IMR-90 (cell line): ENCODE measurements at regions not wholly inside any gene's neighbourhood (a gene's known extent, or its start where the extent isn't known, plus 50 kb on each side); places are given as distances from the start of the nearest gene placed in this dataset.

Experiments
- ATAC-seq: fragments of 200-7000 bp; cut with Tn5 transposase; 2 replicates; pipeline ENCODE4 v1.9.1; 2020; ENCODE audit warnings: low read depth, mild to moderate bottlenecking, moderate library complexity
- BruUV-seq: library from RNA; stranded (reverse); fragments of 400-500 nt; replicated peaks from 2 replicates; lab custom pipeline; 2021; lab: Mats Ljungman, UMichigan
- CTCF ChIA-PET: fragments of 300-600 bp; formaldehyde crosslinking; extraction: SDS; loops from one replicate; lab custom pipeline; 2021; ENCODE audit warnings: antibody characterized with exemption; lab: Yijun Ruan, JAX
- POLR2A ChIA-PET: fragments of 300-600 bp; sonication (Branson Sonifier 250); formaldehyde crosslinking; loops from one replicate; lab custom pipeline; 2022; ENCODE audit warnings: antibody characterized with exemption; ENCODE audit not compliant: unreplicated experiment; lab: Charles Lee
- DNase-seq: peaks from one replicate; pipeline ENCODE4 v3.0.0; 2013
- H2AFZ ChIP-seq: replicated peaks from 2 replicates; pipeline ENCODE3; 2013; ENCODE audit warnings: low read length, mild to moderate bottlenecking; ENCODE audit not compliant: poor library complexity
- H2AK5ac ChIP-seq: 2 replicates; pipeline ENCODE4 v1.6.1; 2013; ENCODE audit warnings: low read depth, low read length, inconsistent platforms
- H2AK9ac ChIP-seq: replicated peaks from 2 replicates; pipeline ENCODE3; 2013; ENCODE audit warnings: mild to moderate bottlenecking, low read depth, low read length, moderate library complexity; ENCODE audit not compliant: poor library complexity
- H2BK120ac ChIP-seq: 2 replicates; pipeline ENCODE4 v1.6.1; 2013; ENCODE audit warnings: low read depth, low read length, inconsistent platforms
- H2BK15ac ChIP-seq: 3 replicates; pipeline ENCODE4 v1.6.1; 2013; ENCODE audit warnings: low read depth, low read length, inconsistent platforms
- H2BK20ac ChIP-seq: 2 replicates; pipeline ENCODE4 v1.6.1; 2013; ENCODE audit warnings: low read depth, mild to moderate bottlenecking, inconsistent platforms, low read length, moderate library complexity
- H2BK5ac ChIP-seq: 2 replicates; pipeline ENCODE4 v1.6.1; 2013; ENCODE audit warnings: mild to moderate bottlenecking, low read depth, low read length, inconsistent platforms; ENCODE audit not compliant: poor library complexity, severe bottlenecking
- H3K14ac ChIP-seq: replicated peaks from 2 replicates; pipeline ENCODE4 v1.6.1; 2013; ENCODE audit warnings: low read depth, low read length, inconsistent platforms
- H3K18ac ChIP-seq: 2 replicates; pipeline ENCODE4 v1.6.1; 2013; ENCODE audit warnings: low read depth, low read length, control low read depth
- H3K23ac ChIP-seq: 2 replicates; pipeline ENCODE4 v1.6.1; 2013; ENCODE audit warnings: low read depth, low read length, inconsistent platforms
- H3K27ac ChIP-seq: 2 replicates; pipeline ENCODE4 v1.5.1; 2013; ENCODE audit warnings: mild to moderate bottlenecking, control low read depth, low read length; ENCODE audit not compliant: insufficient read depth
- H3K27me3 ChIP-seq: 2 replicates; pipeline ENCODE4 v1.6.1; 2013; ENCODE audit warnings: low read length; ENCODE audit not compliant: control insufficient read depth, insufficient read depth
- H3K36me3 ChIP-seq: 2 replicates; pipeline ENCODE4 v1.6.1; 2013; ENCODE audit warnings: low read length, mixed read lengths; ENCODE audit not compliant: control insufficient read depth, insufficient read depth
- H3K4ac ChIP-seq: 2 replicates; pipeline ENCODE4 v1.6.1; 2013; ENCODE audit warnings: low read depth, low read length, inconsistent platforms
- H3K4me1 ChIP-seq: 2 replicates; pipeline ENCODE4 v1.6.1; 2013; ENCODE audit warnings: low read length, mixed read lengths; ENCODE audit not compliant: control insufficient read depth, insufficient read depth
- H3K4me2 ChIP-seq: 2 replicates; pipeline ENCODE4 v1.6.1; 2013; ENCODE audit warnings: low read depth, mild to moderate bottlenecking, control low read depth, low read length, moderate library complexity
- H3K4me3 ChIP-seq: 2 replicates; pipeline ENCODE4 v1.5.1; 2013; ENCODE audit warnings: low read depth, mild to moderate bottlenecking, control low read depth, low read length, moderate library complexity; ENCODE audit not compliant: insufficient read depth
- H3K56ac ChIP-seq: 2 replicates; pipeline ENCODE4 v1.6.1; 2013; ENCODE audit warnings: low read length, inconsistent platforms; ENCODE audit not compliant: insufficient read depth; ENCODE audit errors: extremely low read depth
- H3K79me1 ChIP-seq, 2 experiments: 2 replicates each; pipeline ENCODE4 v1.6.1; 2013; ENCODE audit warnings: low read length in 2 of 2, inconsistent platforms in 1 of 2, low read depth in 1 of 2
- H3K9ac ChIP-seq: 2 replicates; pipeline ENCODE4 v1.6.1; 2013; ENCODE audit warnings: low read depth, low read length, control low read depth
- H3K9me1 ChIP-seq: 2 replicates; pipeline ENCODE4 v1.6.1; 2013; ENCODE audit warnings: low read length, inconsistent platforms; ENCODE audit not compliant: insufficient read depth
- H3K9me3 ChIP-seq: 2 replicates; pipeline ENCODE4 v1.6.1; 2013; ENCODE audit warnings: low read length; ENCODE audit not compliant: control insufficient read depth, insufficient read depth
- H4K20me1 ChIP-seq: 2 replicates; pipeline ENCODE4 v1.6.1; 2013; ENCODE audit warnings: low read length, inconsistent platforms; ENCODE audit not compliant: insufficient read depth
- H4K5ac ChIP-seq: 2 replicates; pipeline ENCODE4 v1.6.1; 2013; ENCODE audit warnings: mild to moderate bottlenecking, low read depth, low read length, control low read depth
- H4K8ac ChIP-seq, 2 experiments: 2 replicates each; pipeline ENCODE4 v1.6.1; 2013; ENCODE audit warnings: low read depth in 2 of 2, low read length in 2 of 2, control low read depth in 1 of 2, inconsistent platforms in 1 of 2
- H4K91ac ChIP-seq: 2 replicates; pipeline ENCODE4 v1.6.1; 2013; ENCODE audit warnings: low read depth, low read length, inconsistent platforms; ENCODE audit not compliant: insufficient read depth
- BHLHE40 ChIP-seq: fragments of 150-350 bp; IDR thresholded peaks from 2 replicates; pipeline ENCODE4 v1.6.1; 2016; ENCODE audit warnings: mild to moderate bottlenecking, low read depth, low read length
- CEBPB ChIP-seq: IDR thresholded peaks from 2 replicates; pipeline ENCODE4 v1.6.1; 2012; ENCODE audit warnings: low read depth, low read length, improper control_type of control experiment
- CHD1 ChIP-seq: IDR thresholded peaks from 2 replicates; pipeline ENCODE4 v1.6.1; 2012; ENCODE audit warnings: low read depth, low read length, improper control_type of control experiment
- CTCF ChIP-seq: conservative IDR thresholded peaks from 2 replicates; pipeline ENCODE4 v1.5.1; 2012; ENCODE audit warnings: mild to moderate bottlenecking, low read depth, low read length, improper control_type of control experiment
- FOS ChIP-seq: fragments of 150-350 bp; IDR thresholded peaks from 2 replicates; pipeline ENCODE4 v1.6.1; 2016; ENCODE audit warnings: low read depth, low read length
- MAFK ChIP-seq: IDR thresholded peaks from 2 replicates; pipeline ENCODE4 v1.6.1; 2012; ENCODE audit warnings: low read depth, low read length, improper control_type of control experiment
- MAZ ChIP-seq: IDR thresholded peaks from 2 replicates; pipeline ENCODE4 v1.6.1; 2012; ENCODE audit warnings: low read depth, mild to moderate bottlenecking, low read length, improper control_type of control experiment, moderate library complexity, borderline replicate concordance
- NFE2L2 ChIP-seq: fragments of 150-350 bp; IDR thresholded peaks from 2 replicates; pipeline ENCODE4 v1.6.1; 2016; ENCODE audit warnings: low read depth, mild to moderate bottlenecking, low read length
- POLR2A ChIP-seq: IDR thresholded peaks from 2 replicates; pipeline ENCODE4 v1.6.1; 2012; ENCODE audit warnings: mild to moderate bottlenecking, low read depth, low read length
- RCOR1 ChIP-seq: IDR thresholded peaks from 2 replicates; pipeline ENCODE4 v1.6.1; 2012; ENCODE audit warnings: mild to moderate bottlenecking, low read length, improper control_type of control experiment; ENCODE audit not compliant: insufficient replicate concordance
- RFX5 ChIP-seq: IDR thresholded peaks from 2 replicates; pipeline ENCODE4 v1.8.0; 2012; ENCODE audit warnings: low read depth, mild to moderate bottlenecking, low read length, moderate library complexity
- SMC3 ChIP-seq: fragments of 150-350 bp; IDR thresholded peaks from 2 replicates; pipeline ENCODE4 v1.6.1; 2016; ENCODE audit warnings: low read depth, mild to moderate bottlenecking, antibody characterized with exemption, low read length, moderate library complexity
- USF2 ChIP-seq: fragments of 150-350 bp; IDR thresholded peaks from 2 replicates; pipeline ENCODE4 v1.6.1; 2017; ENCODE audit warnings: mild to moderate bottlenecking, antibody characterized with exemption, low read length, low read depth
- WGBS, 2 experiments: methylation state at CpG; one replicate each; pipeline versions ENCODE4 v1.1.5 to v1.1.7; 2013; ENCODE audit warnings: missing lambda C conversion rate in 2 of 2; ENCODE audit not compliant: insufficient read length in 1 of 2; ENCODE audit errors: extremely low coverage in 2 of 2; 5-methylcytosine and 5-hydroxymethylcytosine counted together
- dilution Hi-C: fragments of 300-500 bp; cut with HindIII; formaldehyde crosslinking; loops from one replicate; pipeline ENCODE4 v1.14.3; 2018; ENCODE audit warnings: low sequenced_read_pairs; ENCODE audit not compliant: unreplicated experiment
- in situ Hi-C: fragments of 300-500 bp; cut with MboI; formaldehyde crosslinking; loops from 3 replicates; pipeline ENCODE4 v1.14.3; 2019; ENCODE audit warnings: low sequenced_read_pairs, inconsistent platforms, mixed read lengths
- intact Hi-C: fragments of 100-400 bp; cut with micrococcal nuclease; formaldehyde crosslinking; loops from 2 replicates; pipeline ENCODE4 v1.10.0; 2022

- in situ Hi-C loops (no loop called here), intact Hi-C loops (no loop called here)
- POLR2A ChIA-PET: no interaction called here
Measured at GRCh38 chr10:37434091-37434490, 308.7 kb downstream of the ANKRD30A start.

More at GRCh38 chr10:37434091-37434490, 308.7 kb downstream of the ANKRD30A start:
- Histone ChIP-seq H3K4ac (no peak overlapping the region), H3K79me1 (no peaks in the 10 kb centered on the region), H4K5ac (no peak overlapping the region), H2AK9ac (no peak overlapping the region), H4K20me1 (no peaks in the 10 kb centered on the region), H3K9me1 (no peaks in the 10 kb centered on the region), H3K4me2 (no peak overlapping the region), H2BK5ac (no peak overlapping the region), H4K8ac (no peak overlapping the region), H2AK5ac (no peak overlapping the region), H3K9me3 (no peaks in the 10 kb centered on the region; the same call in none of the 2 replicates), H3K27ac (no peak overlapping the region), H3K14ac (no peak overlapping the region), H3K4me3 (no peak overlapping the region), H3K27me3 (no peaks in the 10 kb centered on the region), H2BK120ac (no peak overlapping the region), H3K23ac (no peak overlapping the region), H3K56ac (no peak overlapping the region), H2BK15ac (no peak overlapping the region), H3K9ac (no peak overlapping the region), H2BK20ac (no peak overlapping the region), H3K18ac (no peak overlapping the region), H2AFZ (no peak overlapping the region), H4K91ac (no peak overlapping the region), H3K36me3 (no peaks in the 10 kb centered on the region), H3K4me1 (no peaks in the 10 kb centered on the region)
- DNase-seq: no peak
- TF ChIP-seq BHLHE40 (no peak), CTCF (no peak), MAFK (no peak), MAZ (no peak), CEBPB (no peak), FOS (no peak), SMC3 (no peak), NFE2L2 (no peak), POLR2A (no peak), USF2 (no peak), RCOR1 (no peak), CHD1 (no peak), RFX5 (no peak)
- dilution Hi-C loops: no loop called here
- CTCF ChIA-PET: no interaction called here
- no peak for ATAC-seq
- no TSS peak for BruUV-seq
- no CpG with 5 or more reads among the region's 2 CpGs for WGBS, 2 experiments
